ENCODE measurements at regions not wholly inside any gene's neighbourhood (a gene's known extent, or its start where the extent isn't known, plus 50 kb on each side); places are given as distances from the start of the nearest gene placed in this dataset.

- ChIA-PET CTCF (no interaction called here), RAD21 (ENCODE audit: low non-redundant PET in 1 of 2, low total read pairs in 2 of 2, uncharacterized antibody in 2 of 2, unreplicated experiment in 2 of 2) (no interaction called here), POLR2A (no interaction called here)
- no peaks in the 10 kb centered on the region for H3K27me3 ChIP-seq (ENCODE audit: insufficient read depth, low read length)
- H4K20me1 ChIP-seq (ENCODE audit: insufficient read depth), result no peaks in the 10 kb centered on the region
- no peaks in the 10 kb centered on the region for H3K79me2 ChIP-seq (ENCODE audit: insufficient read depth, low read length)
- no peak overlapping the region for H3K27ac ChIP-seq (ENCODE audit: low read depth, low read length)
- H3K4me3 ChIP-seq (replicated peaks in 1 of 2; ENCODE audit: low read depth in 1 of 2, low read length in 2 of 2), result no peak overlapping the region
- TF ChIP-seq JUND (IDR thresholded peaks at IDR 0.05) (no peak), SRF (IDR thresholded peaks at IDR 0.05; ENCODE audit: low read depth) (no peak), EZH2 (IDR thresholded peaks at IDR 0.05) (no peak), CBX3 (IDR thresholded peaks at IDR 0.05; ENCODE audit: low read depth) (no peak), POLR2AphosphoS5 (IDR thresholded peaks at IDR 0.05; ENCODE audit: low read depth, low read length) (no peak), CTCF (IDR thresholded peaks at IDR 0.05 in 2 of 3, conservative IDR thresholded peaks at IDR 0.05 in 1 of 3; ENCODE audit: borderline replicate concordance in 1 of 3, insufficient read depth in 1 of 3, low read depth in 2 of 3, low read length in 2 of 3) (no peak), CEBPB (IDR thresholded peaks at IDR 0.05; ENCODE audit: low read depth) (no peak), TCF7L2 (IDR thresholded peaks at IDR 0.05; ENCODE audit: borderline replicate concordance, extremely low read depth, insufficient read depth, insufficient read length) (no peak)
- H3K4me1 ChIP-seq (ENCODE audit: control insufficient read depth in 1 of 2, insufficient read depth in 2 of 2, low read length in 2 of 2), result no peaks in the 10 kb centered on the region
- DNase-seq (ENCODE audit: low read depth, low spot score), result no peak
- H3K4me2 ChIP-seq (ENCODE audit: low read length), result no peak overlapping the region
- no peaks in the 10 kb centered on the region for H3K9me3 ChIP-seq (ENCODE audit: control insufficient read depth in 1 of 2, insufficient read depth in 1 of 2, low read depth in 1 of 2, low read length in 2 of 2)
- no peak overlapping the region for H2AFZ ChIP-seq (ENCODE audit: low read depth, low read length, poor library complexity, severe bottlenecking)
- ATAC-seq, result no peak
- no peak overlapping the region for H3K9ac ChIP-seq (ENCODE audit: low read length)
- no peaks in the 10 kb centered on the region for H3K9me2 ChIP-seq (ENCODE audit: insufficient read depth)
- H3K36me3 ChIP-seq (ENCODE audit: control insufficient read depth in 1 of 2, insufficient read depth in 2 of 2, low read length in 2 of 2), result no peaks in the 10 kb centered on the region
- intact Hi-C loops (cut with micrococcal nuclease), result no loop called here
- BruUV-seq (replicated peaks), result no TSS peak
These were observed 199.6 kb upstream of the HDAC9 start for GRCh38 chr7:18295781-18296423.

DNA sequence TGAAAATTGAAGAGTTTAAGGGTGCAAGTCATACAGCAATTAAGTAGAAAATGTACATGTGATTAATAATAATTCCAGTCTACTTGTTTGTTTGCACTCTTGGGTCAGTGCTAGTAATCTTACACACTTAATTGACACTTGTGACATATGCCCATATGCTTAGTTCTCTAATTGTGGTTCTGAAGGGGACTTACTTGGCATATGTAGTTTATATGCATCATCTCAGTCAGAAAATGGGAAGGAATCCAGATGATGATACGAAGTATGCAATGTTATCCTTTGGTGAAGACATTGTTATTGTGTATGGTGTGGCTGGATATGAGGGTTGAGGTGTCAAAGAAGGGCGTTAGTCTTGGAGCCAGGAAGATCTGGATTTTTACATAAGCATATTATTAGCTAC lies 193.5 kb upstream of the HDAC9 start:
- no peak overlapping the region for H3K9ac ChIP-seq (ENCODE audit: low read length)
- no peak overlapping the region for H3K4me3 ChIP-seq (replicated peaks in 1 of 2; ENCODE audit: low read depth in 1 of 2, low read length in 2 of 2)
- no peaks in the 10 kb centered on the region for H3K9me3 ChIP-seq (ENCODE audit: control insufficient read depth in 1 of 2, insufficient read depth in 1 of 2, low read depth in 1 of 2, low read length in 2 of 2)
- BruUV-seq (replicated peaks), result no TSS peak
- no peaks in the 10 kb centered on the region for H3K27me3 ChIP-seq (ENCODE audit: insufficient read depth, low read length)
- H4K20me1 ChIP-seq (ENCODE audit: insufficient read depth), result no peaks in the 10 kb centered on the region
- ChIA-PET POLR2A (no interaction called here), CTCF (no interaction called here), RAD21 (ENCODE audit: low non-redundant PET in 1 of 2, low total read pairs in 2 of 2, uncharacterized antibody in 2 of 2, unreplicated experiment in 2 of 2) (no interaction called here)
- ATAC-seq (no peak), DNase-seq (ENCODE audit: low read depth, low spot score) (no peak)
- H3K79me2 ChIP-seq (ENCODE audit: insufficient read depth, low read length), result no peaks in the 10 kb centered on the region
- intact Hi-C loops (cut with micrococcal nuclease), result no loop called here
- no peaks in the 10 kb centered on the region for H3K36me3 ChIP-seq (ENCODE audit: control insufficient read depth in 1 of 2, insufficient read depth in 2 of 2, low read length in 2 of 2)
- no peak for TF ChIP-seq FOSL1 (IDR thresholded peaks at IDR 0.05; ENCODE audit: low read depth)
- TF ChIP-seq ZNF274 (IDR thresholded peaks at IDR 0.05; ENCODE audit: low read depth, low read length), result no peak
- no peak overlapping the region for H3K27ac ChIP-seq (ENCODE audit: low read depth, low read length)
- no peak overlapping the region for H3K4me2 ChIP-seq (ENCODE audit: low read length)
- H3K9me2 ChIP-seq (ENCODE audit: insufficient read depth), result no peaks in the 10 kb centered on the region
- no peaks in the 10 kb centered on the region for H3K4me1 ChIP-seq (ENCODE audit: control insufficient read depth in 1 of 2, insufficient read depth in 2 of 2, low read length in 2 of 2)
- no peak overlapping the region for H2AFZ ChIP-seq (ENCODE audit: low read depth, low read length, poor library complexity, severe bottlenecking)
